ENCODE measurements at regions not wholly inside any gene's neighbourhood (a gene's known extent, or its start where the extent isn't known, plus 50 kb on each side); places are given as distances from the start of the nearest gene placed in this dataset.

DNA sequence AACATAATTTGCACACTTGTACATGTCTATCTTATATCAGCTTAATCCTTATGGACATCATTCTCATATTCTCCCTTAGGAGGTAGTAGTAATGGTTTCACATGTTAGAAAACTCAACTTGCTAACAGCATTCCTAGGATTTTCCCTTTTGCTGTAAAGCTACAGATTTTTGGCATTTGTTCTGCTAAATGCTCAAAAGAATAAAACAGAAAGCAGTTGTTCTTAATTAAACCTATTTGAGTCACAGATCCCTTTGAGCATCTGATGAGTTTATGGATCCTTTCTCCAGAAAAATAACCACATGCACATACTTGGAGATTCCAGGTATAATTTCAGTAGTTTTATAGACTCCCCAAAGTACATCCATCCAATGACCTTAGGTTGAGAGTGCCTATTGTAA, 122.9 kb upstream of the BET1 start:
- TF ChIP-seq CTCF (IDR thresholded peaks at IDR 0.05; ENCODE audit: extremely low read depth in 1 of 2, insufficient read depth in 1 of 2, low read depth in 1 of 2, low read length in 2 of 2) (no peak), EZH2 (IDR thresholded peaks at IDR 0.05; ENCODE audit: borderline replicate concordance, low read depth, low read length, severe bottlenecking) (no peak), POLR2A (IDR thresholded peaks at IDR 0.05; ENCODE audit: low read depth, low read length) (no peak), POLR2AphosphoS5 (IDR thresholded peaks at IDR 0.05; ENCODE audit: insufficient read depth, low read depth, low read length) (no peak), FOS (IDR thresholded peaks at IDR 0.05; ENCODE audit: borderline replicate concordance, insufficient read depth, low read length) (no peak), GATA2 (IDR thresholded peaks at IDR 0.05; ENCODE audit: insufficient read depth, insufficient read length, low read depth, low read length) (no peak), MYC (IDR thresholded peaks at IDR 0.05; ENCODE audit: low read depth, low read length) (no peak), JUN (IDR thresholded peaks at IDR 0.05; ENCODE audit: borderline replicate concordance, insufficient read depth, insufficient read length, low read depth) (no peak)
- TF ChIP-seq, protein P1, sequence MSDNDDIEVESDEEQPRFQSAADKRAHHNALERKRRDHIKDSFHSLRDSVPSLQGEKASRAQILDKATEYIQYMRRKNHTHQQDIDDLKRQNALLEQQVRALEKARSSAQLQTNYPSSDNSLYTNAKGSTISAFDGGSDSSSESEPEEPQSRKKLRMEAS (IDR thresholded peaks at IDR 0.05; ENCODE audit: insufficient read depth, insufficient read length) = no peak
